GM10266 (cell line): ENCODE measurements at regions not wholly inside any gene's neighbourhood (a gene's known extent, or its start where the extent isn't known, plus 50 kb on each side); places are given as distances from the start of the nearest gene placed in this dataset.

Experiments
- DNase-seq: peaks from one replicate; pipeline ENCODE4 v3.0.0; 2012; ENCODE audit errors: extremely low spot score
- CTCF ChIP-seq: IDR thresholded peaks from 2 replicates; pipeline ENCODE4 v1.5.1; 2012; ENCODE audit warnings: mild to moderate bottlenecking, low read depth; ENCODE audit not compliant: control insufficient read depth, insufficient read depth; ENCODE audit errors: missing control alignments

- no peak for TF ChIP-seq CTCF
- DNase-seq = no peak
Measured at GRCh38 chr21:16573578-16573977, 843.8 kb downstream of the USP25 start.

GRCh38 chr21:16577975-16578374 is 848.2 kb downstream of the USP25 start:
- no peak for TF ChIP-seq CTCF
- no peak for DNase-seq

- DNase-seq = no peak
- TF ChIP-seq CTCF = no peak
Measured at GRCh38 chr21:16578912-16579311, 849.1 kb downstream of the USP25 start.

DNA sequence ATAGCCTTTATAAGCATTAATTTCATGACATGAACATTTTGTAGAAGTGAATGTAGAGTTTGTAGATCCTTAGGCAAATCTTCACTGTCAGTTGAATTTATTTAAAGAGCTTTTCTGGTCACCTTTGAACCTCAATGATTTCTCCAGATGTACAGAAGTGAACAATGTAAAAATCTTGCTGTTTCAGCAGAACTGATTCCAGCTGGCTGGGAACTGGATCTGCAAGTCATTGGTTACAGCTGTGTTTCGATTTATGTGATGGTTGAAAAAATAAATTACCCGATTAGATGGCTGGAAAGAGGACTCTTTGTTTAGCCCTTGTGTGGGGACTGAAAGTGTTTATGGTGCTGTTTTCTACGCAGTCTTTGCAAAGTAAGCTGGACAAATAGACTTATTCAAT is 849.8 kb downstream of the USP25 start:
- no peak for DNase-seq
- no peak for TF ChIP-seq CTCF

GRCh38 chr21:16580661-16581060 is 850.9 kb downstream of the USP25 start:
- TF ChIP-seq CTCF = no peak
- DNase-seq = no peak

DNA sequence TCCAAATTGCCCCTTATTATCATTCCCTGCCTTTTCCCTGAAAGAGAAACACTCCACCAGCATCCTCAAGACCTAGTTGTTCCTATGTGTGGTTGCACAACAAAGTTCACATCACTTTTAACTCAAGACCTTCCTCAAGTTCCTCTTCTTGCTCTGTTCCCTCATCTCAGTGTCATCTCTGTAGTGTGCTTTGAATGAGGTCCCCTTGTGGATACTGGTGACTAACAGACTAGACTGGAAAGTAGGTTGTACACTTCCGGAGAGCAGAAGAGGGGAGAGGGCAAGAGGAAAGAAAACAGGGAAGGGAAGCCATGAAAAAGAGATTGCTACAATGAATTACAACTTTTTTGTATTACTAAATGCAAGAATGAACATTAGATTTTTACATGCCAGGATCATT is 853.8 kb downstream of the USP25 start:
- DNase-seq = no peak
- no peak for TF ChIP-seq CTCF

DNA sequence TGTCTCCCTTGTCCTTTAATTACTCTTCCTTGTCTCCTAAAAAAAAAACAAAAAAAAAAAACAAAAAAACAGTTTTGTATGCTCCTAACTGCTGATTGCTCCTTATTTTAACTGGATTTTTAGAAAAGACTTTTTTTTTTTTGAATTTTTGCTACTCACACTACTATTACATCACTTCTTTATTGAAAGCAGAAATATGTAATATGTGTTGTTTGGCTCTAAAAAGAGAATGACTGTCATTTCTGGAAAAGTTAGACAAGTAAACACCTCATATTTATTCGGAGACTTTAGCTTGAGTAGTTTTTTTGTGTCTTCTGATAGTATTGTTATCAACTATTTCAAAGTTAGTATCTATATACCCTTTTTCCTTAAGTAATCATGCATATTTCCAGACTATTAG is 855.0 kb downstream of the USP25 start:
- no peak for DNase-seq
- no peak for TF ChIP-seq CTCF
